Neuronal stem cell (in vitro differentiated cells): ENCODE measurements at regions not wholly inside any gene's neighbourhood (a gene's known extent, or its start where the extent isn't known, plus 50 kb on each side); places are given as distances from the start of the nearest gene placed in this dataset.
"Not testable (repeated sequence)": the region's sequence is repeated elsewhere in the genome, so short reads cannot be mapped to it uniquely, and the experiment has no call there.

ENCODE experiments used
- DNase-seq: peaks from one replicate; pipeline ENCODE4 v3.0.0-alpha.2; 2013; ENCODE audit warnings: low spot score
- H2AFZ ChIP-seq: one replicate; pipeline ENCODE4 v1.6.1; 2013; ENCODE audit warnings: mild to moderate bottlenecking, low read length, inconsistent platforms
- H2AK5ac ChIP-seq: 2 replicates; pipeline ENCODE4 v1.6.1; 2013; ENCODE audit warnings: low read depth, mild to moderate bottlenecking, inconsistent platforms, low read length, moderate library complexity, mixed read lengths
- H2BK120ac ChIP-seq: 2 replicates; pipeline ENCODE4 v1.6.1; 2013; ENCODE audit warnings: low read depth, mild to moderate bottlenecking, inconsistent platforms, low read length, moderate library complexity, mixed read lengths
- H2BK12ac ChIP-seq: one replicate; pipeline ENCODE4 v1.6.1; 2013; ENCODE audit warnings: low read length, inconsistent platforms
- H2BK15ac ChIP-seq: 2 replicates; pipeline ENCODE4 v1.6.1; 2013; ENCODE audit warnings: mild to moderate bottlenecking, low read length, inconsistent platforms, mixed read lengths
- H2BK5ac ChIP-seq: one replicate; pipeline ENCODE4 v1.6.1; 2013; ENCODE audit warnings: inconsistent platforms, mild to moderate bottlenecking, low read length, moderate library complexity
- H3K14ac ChIP-seq: one replicate; pipeline ENCODE4 v1.6.1; 2013; ENCODE audit warnings: low read length, inconsistent platforms
- H3K18ac ChIP-seq: 2 replicates; pipeline ENCODE4 v1.6.1; 2013; ENCODE audit warnings: low read length, inconsistent platforms
- H3K23ac ChIP-seq: 2 replicates; pipeline ENCODE4 v1.6.1; 2013; ENCODE audit warnings: low read depth, mild to moderate bottlenecking, mixed read lengths, low read length, inconsistent platforms; ENCODE audit not compliant: poor library complexity
- H3K27ac ChIP-seq: replicated peaks from 3 replicates; pipeline ENCODE4 v1.5.1; 2013; ENCODE audit warnings: low read length, inconsistent platforms
- H3K27me3 ChIP-seq, 3 experiments: 2 replicates each; pipeline ENCODE4 v1.6.1; 2013; ENCODE audit warnings: low read length in 3 of 3, mild to moderate bottlenecking in 2 of 3, inconsistent platforms in 1 of 3, low read depth in 1 of 3, mixed read lengths in 1 of 3, moderate library complexity in 1 of 3; ENCODE audit not compliant: control insufficient read depth in 3 of 3, insufficient read depth in 3 of 3
- H3K36me3 ChIP-seq, 2 donors: replicated peaks in 1 of 2; 2 replicates each; pipeline ENCODE4 v1.6.1; 2013; ENCODE audit warnings: low read length in 2 of 2; ENCODE audit not compliant: control insufficient read depth in 2 of 2, insufficient read depth in 2 of 2
- H3K4ac ChIP-seq: 2 replicates; pipeline ENCODE4 v1.6.1; 2013; ENCODE audit warnings: inconsistent platforms, mild to moderate bottlenecking, low read length, moderate library complexity
- H3K4me1 ChIP-seq, 2 donors: 1 replicate in 1 of 2; 2 replicates in 1 of 2; pipeline ENCODE4 v1.6.1; 2013; ENCODE audit warnings: low read length in 2 of 2, low read depth in 1 of 2; ENCODE audit not compliant: control insufficient read depth in 2 of 2, insufficient read depth in 1 of 2
- H3K4me2 ChIP-seq: one replicate; pipeline ENCODE4 v1.6.1; 2013; ENCODE audit warnings: mild to moderate bottlenecking, low read length, inconsistent platforms; ENCODE audit not compliant: insufficient read depth, poor library complexity, severe bottlenecking
- H3K4me3 ChIP-seq, 2 donors: 2 replicates each; pipeline ENCODE4 v1.5.1; 2013; ENCODE audit warnings: low read length in 2 of 2, mild to moderate bottlenecking in 2 of 2, inconsistent platforms in 1 of 2, moderate library complexity in 1 of 2
- H3K79me1 ChIP-seq: one replicate; pipeline ENCODE4 v1.6.1; 2013; ENCODE audit warnings: low read depth, mild to moderate bottlenecking, inconsistent platforms, low read length, moderate library complexity
- H3K9ac ChIP-seq: one replicate; pipeline ENCODE4 v1.6.1; 2013; ENCODE audit warnings: mild to moderate bottlenecking, low read depth, low read length, inconsistent platforms; ENCODE audit not compliant: poor library complexity
- H3K9me3 ChIP-seq, 2 donors: replicated peaks in 1 of 2; 2 replicates each; pipeline versions ENCODE3 to v1.6.1; 2013; ENCODE audit warnings: low read length in 2 of 2, mild to moderate bottlenecking in 2 of 2, inconsistent platforms in 1 of 2, low read depth in 1 of 2, mixed read lengths in 1 of 2, moderate library complexity in 1 of 2; ENCODE audit not compliant: control insufficient read depth in 2 of 2, insufficient read depth in 1 of 2
- H4K8ac ChIP-seq: one replicate; pipeline ENCODE4 v1.6.1; 2013; ENCODE audit warnings: low read depth, mild to moderate bottlenecking, inconsistent platforms, low read length, moderate library complexity
- H4K91ac ChIP-seq: one replicate; pipeline ENCODE4 v1.6.1; 2013; ENCODE audit warnings: low read length, low read depth, mild to moderate bottlenecking, inconsistent platforms; ENCODE audit not compliant: poor library complexity
- WGBS, 2 donors: extraction: QIAGEN DNeasy Blood & Tissue Kit; methylation state at CpG; one replicate each; pipeline ENCODE4 v1.1.7; 2013; ENCODE audit warnings: missing lambda C conversion rate in 2 of 2, mixed read lengths in 1 of 2; ENCODE audit not compliant: insufficient read length in 2 of 2, insufficient replicate concordance in 1 of 2; ENCODE audit errors: extremely low coverage in 2 of 2; 5-methylcytosine and 5-hydroxymethylcytosine counted together

GRCh38 chr3:82556113-82556512 lies 794.7 kb upstream of the GBE1 start:
- WGBS, 2 donors: no CpG with 5 or more reads among the region's 5 CpGs

GRCh38 chr3:82542556-82542955 lies 781.1 kb upstream of the GBE1 start:
- H2BK5ac ChIP-seq, H3K79me1 ChIP-seq, H3K27ac ChIP-seq, H3K4me2 ChIP-seq, H2AK5ac ChIP-seq, H4K8ac ChIP-seq, H2AFZ ChIP-seq, H3K9ac ChIP-seq, DNase-seq, H3K4me1 ChIP-seq, H3K18ac ChIP-seq, H3K9me3 ChIP-seq, H3K14ac ChIP-seq, H2BK12ac ChIP-seq, H2BK15ac ChIP-seq, H3K23ac ChIP-seq, H3K4me3 ChIP-seq, H3K27me3 ChIP-seq, H3K4ac ChIP-seq, H2BK120ac ChIP-seq, H3K36me3 ChIP-seq, H4K91ac ChIP-seq: not testable (repeated sequence)
- no CpG with 5 or more reads among the region's 2 CpGs for WGBS, 2 donors

More at GRCh38 chr3:82556113-82556512, 794.7 kb upstream of the GBE1 start:
- H3K79me1 ChIP-seq: no peaks in the 10 kb centered on the region
- H2BK5ac ChIP-seq: no peak overlapping the region
- peaks cover 0 to 5% of the 10 kb centered on the region in 2 donors for H3K4me1 ChIP-seq
- H4K8ac ChIP-seq: no peak overlapping the region
- no peak overlapping the region for H3K23ac ChIP-seq
- H3K27ac ChIP-seq: no peak overlapping the region
- H2BK15ac ChIP-seq: no peak overlapping the region
- H2AFZ ChIP-seq: no peak overlapping the region
- no peak overlapping the region for H3K18ac ChIP-seq
- H3K27me3 ChIP-seq: no peaks in the 10 kb centered on the region
- H3K9ac ChIP-seq: no peak overlapping the region
- no peak overlapping the region for H4K91ac ChIP-seq
- no peak for DNase-seq
- no peak overlapping the region for H3K4ac ChIP-seq
- H3K9me3 ChIP-seq: no peaks in the 10 kb centered on the region
- no peak overlapping the region for H3K4me3 ChIP-seq
- H2BK120ac ChIP-seq: no peak overlapping the region
- no peak overlapping the region for H2AK5ac ChIP-seq
- no peak overlapping the region for H3K4me2 ChIP-seq
- no peak overlapping the region for H3K14ac ChIP-seq
- no peaks in the 10 kb centered on the region for H3K36me3 ChIP-seq
- no peak overlapping the region for H2BK12ac ChIP-seq

GRCh38 chr3:82521657-82522056 lies 760.2 kb upstream of the GBE1 start:
- Histone ChIP-seq H2BK5ac (no peak overlapping the region), H3K27ac (no peak overlapping the region), H2AK5ac (no peak overlapping the region), H3K27me3 (no peaks in the 10 kb centered on the region), H2BK15ac (no peak overlapping the region), H3K9ac (no peak overlapping the region), H2AFZ (no peak overlapping the region), H3K14ac (no peak overlapping the region), H3K4ac (no peak overlapping the region), H3K23ac (no peak overlapping the region), H3K36me3 (no peaks in the 10 kb centered on the region), H4K8ac (no peak overlapping the region), H3K9me3 (no peaks in the 10 kb centered on the region), H3K18ac (no peak overlapping the region), H3K4me3 (no peak overlapping the region), H2BK120ac (no peak overlapping the region), H3K79me1 (no peaks in the 10 kb centered on the region), H4K91ac (no peak overlapping the region), H2BK12ac (no peak overlapping the region), H3K4me1 (no peaks in the 10 kb centered on the region), H3K4me2 (no peak overlapping the region)
- no peak for DNase-seq
- WGBS, 2 donors: no CpG with 5 or more reads among the region's 1 CpG

- H3K4me1 ChIP-seq: no peaks in the 10 kb centered on the region
- no peaks in the 10 kb centered on the region for H3K79me1 ChIP-seq
- no peak overlapping the region for H3K9ac ChIP-seq
- no peak overlapping the region for H2AK5ac ChIP-seq
- no peak overlapping the region for H4K91ac ChIP-seq
- no peaks in the 10 kb centered on the region for H3K36me3 ChIP-seq
- no peak overlapping the region for H3K23ac ChIP-seq
- no peak overlapping the region for H3K14ac ChIP-seq
- no peak overlapping the region for H2AFZ ChIP-seq
- no CpG with 5 or more reads among the region's 2 CpGs for WGBS, 2 donors
- no peak overlapping the region for H3K4me2 ChIP-seq
- H2BK120ac ChIP-seq: no peak overlapping the region
- H2BK12ac ChIP-seq: no peak overlapping the region
- no peak overlapping the region for H3K4me3 ChIP-seq
- no peak overlapping the region for H4K8ac ChIP-seq
- no peak overlapping the region for H3K4ac ChIP-seq
- H3K18ac ChIP-seq: no peak overlapping the region
- no peak overlapping the region for H2BK5ac ChIP-seq
- no peak overlapping the region for H2BK15ac ChIP-seq
- DNase-seq: no peak
- H3K27me3 ChIP-seq: no peaks in the 10 kb centered on the region
- no peaks in the 10 kb centered on the region for H3K9me3 ChIP-seq
- no peak overlapping the region for H3K27ac ChIP-seq
These were observed 759.4 kb upstream of the GBE1 start for GRCh38 chr3:82520846-82521245.
